ENCODE measurements at regions not wholly inside any gene's neighbourhood (a gene's known extent, or its start where the extent isn't known, plus 50 kb on each side); places are given as distances from the start of the nearest gene placed in this dataset.

DNA sequence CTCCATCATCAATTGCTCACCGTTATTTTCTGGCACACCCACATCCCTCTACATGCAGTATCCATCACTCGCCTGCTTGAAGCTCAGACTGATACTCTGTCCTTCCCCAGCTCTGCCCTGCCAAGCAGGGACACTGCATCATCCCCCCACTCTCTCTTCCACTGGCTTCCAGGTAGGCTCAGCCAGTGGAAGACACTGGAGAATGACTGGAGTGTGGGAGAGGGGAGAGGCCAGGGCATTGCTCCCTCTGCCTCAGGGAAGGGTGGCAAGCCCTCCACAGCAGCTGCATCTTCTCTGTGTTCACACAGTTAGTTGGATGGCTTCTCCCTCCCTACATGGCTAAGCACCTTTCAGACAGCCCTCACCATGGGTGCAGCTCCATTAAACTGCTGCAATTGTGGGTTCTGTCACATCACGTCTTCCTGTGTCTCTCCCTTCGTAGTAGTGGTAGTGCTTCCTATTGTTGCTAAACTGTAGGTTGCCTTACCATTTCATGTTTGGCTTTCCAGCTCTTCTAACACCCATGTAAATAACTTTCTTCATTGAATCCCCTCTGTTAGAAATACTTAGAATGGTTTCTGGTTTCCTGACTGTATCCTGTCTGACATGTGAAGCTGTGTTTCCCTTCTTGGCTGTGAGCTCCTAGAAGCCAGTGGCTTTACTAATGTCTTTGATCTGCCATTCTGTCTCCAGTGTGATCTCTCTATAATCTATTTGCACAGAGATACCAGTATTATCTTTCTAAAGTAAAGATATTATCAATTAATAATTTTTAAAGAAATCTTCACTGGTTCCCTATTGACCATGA is 483.7 kb upstream of the LRRN3 start:
- no peak for TF ChIP-seq EZH2 (IDR thresholded peaks at IDR 0.05; ENCODE audit: insufficient read depth, poor library complexity, severe bottlenecking)
- TF ChIP-seq EZH2phosphoT487 (IDR thresholded peaks at IDR 0.05; ENCODE audit: insufficient read depth, low read depth) = no peak
